ENCODE measurements at regions not wholly inside any gene's neighbourhood (a gene's known extent, or its start where the extent isn't known, plus 50 kb on each side); places are given as distances from the start of the nearest gene placed in this dataset.
"Not testable (repeated sequence)": the region's sequence is repeated elsewhere in the genome, so short reads cannot be mapped to it uniquely, and the experiment has no call there.

- no peak for DNase-seq
These were observed 1956.8 kb upstream of the PCDH10 start for GRCh38 chr4:131192318-131192717.

- no peak for DNase-seq
These were observed 1941.5 kb upstream of the PCDH10 start for GRCh38 chr4:131207589-131207988.

GRCh38 chr4:131248314-131248713, 1900.8 kb upstream of the PCDH10 start:
- no peak for DNase-seq

- no peak for DNase-seq
These were observed 1897.8 kb upstream of the PCDH10 start for GRCh38 chr4:131251321-131251720.

GRCh38 chr4:131257241-131257640, 1891.9 kb upstream of the PCDH10 start:
- DNase-seq = no peak

- no peak for DNase-seq
These were observed 1890.7 kb upstream of the PCDH10 start for GRCh38 chr4:131258361-131258760.

GRCh38 chr4:131288441-131288840, 1860.7 kb upstream of the PCDH10 start:
- DNase-seq = no peak

- no peak for DNase-seq
These were observed 1852.9 kb upstream of the PCDH10 start for GRCh38 chr4:131296192-131296591.

GRCh38 chr4:131302108-131302507, 1847.0 kb upstream of the PCDH10 start:
- DNase-seq = no peak

GRCh38 chr4:131304686-131305085, 1844.4 kb upstream of the PCDH10 start:
- DNase-seq = no peak

- DNase-seq = no peak
These were observed 1839.5 kb upstream of the PCDH10 start for GRCh38 chr4:131309628-131310027.

- DNase-seq = no peak
These were observed 1833.0 kb upstream of the PCDH10 start for GRCh38 chr4:131316086-131316485.

- DNase-seq = no peak
These were observed 1811.2 kb upstream of the PCDH10 start for GRCh38 chr4:131337936-131338335.

- DNase-seq = no peak
These were observed 1810.0 kb upstream of the PCDH10 start for GRCh38 chr4:131339137-131339536.

GRCh38 chr4:131344761-131345160, 1804.3 kb upstream of the PCDH10 start:
- no peak for DNase-seq

GRCh38 chr4:131347816-131348215, 1801.3 kb upstream of the PCDH10 start:
- DNase-seq = no peak

GRCh38 chr4:131348263-131348662, 1800.8 kb upstream of the PCDH10 start:
- DNase-seq = no peak

- not testable (repeated sequence) for DNase-seq
These were observed 1796.7 kb upstream of the PCDH10 start for GRCh38 chr4:131352371-131352770.

- no peak for DNase-seq
These were observed 1782.4 kb upstream of the PCDH10 start for GRCh38 chr4:131366714-131367113.

GRCh38 chr4:131367441-131367840, 1781.7 kb upstream of the PCDH10 start:
- no peak for DNase-seq

- DNase-seq = no peak
These were observed 1778.2 kb upstream of the PCDH10 start for GRCh38 chr4:131370846-131371245.

- no peak for DNase-seq
These were observed 1768.0 kb upstream of the PCDH10 start for GRCh38 chr4:131381055-131381454.

- no peak for DNase-seq
These were observed 1766.3 kb upstream of the PCDH10 start for GRCh38 chr4:131382839-131383238.

GRCh38 chr4:131388277-131388676, 1760.8 kb upstream of the PCDH10 start:
- DNase-seq = no peak

GRCh38 chr4:131408102-131408501, 1741.0 kb upstream of the PCDH10 start:
- DNase-seq = no peak

GRCh38 chr4:131411393-131411792, 1737.7 kb upstream of the PCDH10 start:
- no peak for DNase-seq

Measured in activated CD8-positive, alpha-beta memory T cell treated with anti-CD3 and anti-CD28 coated beads, Interleukin-2, amount 50 U/mL, for 4 hours (primary cell).